SKM-1 (cell line): ENCODE measurements at regions not wholly inside any gene's neighbourhood (a gene's known extent, or its start where the extent isn't known, plus 50 kb on each side); places are given as distances from the start of the nearest gene placed in this dataset.

ENCODE experiments used
- DNase-seq: peaks from one replicate; lab custom pipeline; 2025; ENCODE audit not compliant: unreplicated experiment; lab: John Stamatoyannopoulos, UW

GRCh38 chr3:127405791-127406190 lies 117.9 kb upstream of the PRR20G start:
- DNase-seq, result no peak

GRCh38 chr3:127405010-127405598 lies 117.3 kb upstream of the PRR20G start:
- DNase-seq, result no peak

GRCh38 chr3:127404221-127405009 lies 116.6 kb upstream of the PRR20G start:
- DNase-seq, result no peak

GRCh38 chr3:127403795-127404194 lies 115.9 kb upstream of the PRR20G start:
- DNase-seq, result no peak

GRCh38 chr3:127399154-127399553 lies 111.3 kb upstream of the PRR20G start:
- no peak for DNase-seq

GRCh38 chr3:127396473-127396872 lies 108.6 kb upstream of the PRR20G start:
- DNase-seq, result no peak

- no peak for DNase-seq
These were observed 108.0 kb upstream of the PRR20G start for GRCh38 chr3:127395663-127396355.

GRCh38 chr3:127394984-127395662 lies 107.3 kb upstream of the PRR20G start:
- no peak for DNase-seq

GRCh38 chr3:127394031-127394430 lies 106.2 kb upstream of the PRR20G start:
- no peak for DNase-seq

GRCh38 chr3:127393131-127393820 lies 105.4 kb upstream of the PRR20G start:
- no peak for DNase-seq

- DNase-seq, result no peak
These were observed 104.3 kb upstream of the PRR20G start for GRCh38 chr3:127392156-127392490.

- no peak for DNase-seq
These were observed 103.8 kb upstream of the PRR20G start for GRCh38 chr3:127391436-127392155.

GRCh38 chr3:127390365-127391025 lies 102.6 kb upstream of the PRR20G start:
- no peak for DNase-seq

- no peak for DNase-seq
These were observed 102.1 kb upstream of the PRR20G start for GRCh38 chr3:127389913-127390312.

- no peak for DNase-seq
These were observed 101.6 kb upstream of the PRR20G start for GRCh38 chr3:127389420-127389819.

- no peak for DNase-seq
These were observed 100.6 kb upstream of the PRR20G start for GRCh38 chr3:127388427-127388826.

GRCh38 chr3:127387556-127388153 lies 99.8 kb upstream of the PRR20G start:
- no peak for DNase-seq

GRCh38 chr3:127387119-127387518 lies 99.3 kb upstream of the PRR20G start:
- no peak for DNase-seq

- no peak for DNase-seq
These were observed 98.6 kb upstream of the PRR20G start for GRCh38 chr3:127386490-127386889.

GRCh38 chr3:127385540-127385870 lies 97.7 kb upstream of the PRR20G start:
- no peak for DNase-seq
